Ishikawa (cell line): ENCODE measurements at regions not wholly inside any gene's neighbourhood (a gene's known extent, or its start where the extent isn't known, plus 50 kb on each side); places are given as distances from the start of the nearest gene placed in this dataset.

ENCODE experiments used
- MAX ChIP-seq: IDR thresholded peaks from 2 replicates; pipeline ENCODE4 v1.6.1; 2012
- NFIC ChIP-seq: IDR thresholded peaks from 2 replicates; pipeline ENCODE4 v1.6.1; 2012
- ZBTB7A ChIP-seq: IDR thresholded peaks from 2 replicates; pipeline ENCODE4 v1.6.1; 2012; ENCODE audit warnings: low read depth

- TF ChIP-seq MAX (no peak), ZBTB7A (no peak), NFIC (no peak)
Observed at GRCh38 chr10:84605802-84606201, 277.4 kb downstream of the CCSER2 start.
